ENCODE measurements at regions not wholly inside any gene's neighbourhood (a gene's known extent, or its start where the extent isn't known, plus 50 kb on each side); places are given as distances from the start of the nearest gene placed in this dataset.

DNA sequence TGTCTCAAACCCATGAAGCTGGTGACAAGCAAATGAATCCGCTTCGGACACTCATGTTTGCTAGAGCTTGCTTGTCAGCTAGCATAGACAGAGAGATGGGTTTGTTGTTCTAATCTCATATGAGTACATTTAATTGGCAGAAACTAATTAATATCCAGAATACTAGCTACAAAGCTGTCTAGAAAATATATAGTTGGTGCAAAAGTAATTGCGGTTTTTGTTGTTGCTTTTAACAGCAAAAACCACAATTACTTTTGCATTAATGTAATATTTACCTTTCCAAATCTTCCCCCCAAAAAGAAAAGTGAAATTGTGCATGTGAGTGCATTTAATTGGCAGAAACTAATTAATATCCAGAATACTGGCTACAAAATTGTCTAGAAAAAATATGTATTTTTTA lies 1115.2 kb downstream of the TDRD15 start:
- no peak for DNase-seq (ENCODE audit: low read depth)

DNA sequence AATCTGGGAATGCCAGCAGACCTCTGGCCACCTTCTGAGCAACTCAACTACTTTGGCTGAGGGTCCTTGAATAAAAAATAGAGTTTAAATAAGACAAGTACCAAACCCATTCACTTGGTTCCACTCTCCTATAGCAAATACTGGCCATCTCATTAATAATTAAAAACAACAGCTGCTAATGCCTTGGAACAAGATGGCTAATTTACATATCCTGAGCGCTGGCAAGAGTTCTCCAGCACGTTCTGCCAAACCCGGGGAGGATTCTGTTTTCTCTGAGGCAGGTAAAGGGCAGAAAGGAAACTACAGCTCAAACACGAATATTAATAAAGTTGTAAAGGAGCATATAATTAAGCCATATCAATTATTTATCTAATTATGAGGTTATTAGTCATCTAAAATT lies 1123.7 kb downstream of the TDRD15 start:
- no peak for DNase-seq (ENCODE audit: low read depth)

DNA sequence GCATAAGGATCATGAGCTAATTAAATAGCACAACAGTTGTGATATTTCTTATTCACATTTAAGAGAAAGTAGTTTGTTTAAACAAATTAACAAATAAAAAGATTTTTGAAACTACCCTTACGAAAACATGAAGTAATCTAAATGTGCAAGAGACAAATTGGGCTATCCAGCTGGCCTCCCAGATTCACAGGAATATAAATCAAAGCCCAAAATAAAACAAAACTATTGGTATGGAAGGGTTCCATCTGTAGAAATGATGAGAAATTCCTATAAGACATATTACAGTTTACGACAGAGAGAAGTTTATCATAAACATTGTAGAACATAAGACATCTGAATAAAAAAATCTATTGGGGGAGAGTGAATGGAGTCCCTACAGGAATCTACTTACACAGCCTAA lies 1125.1 kb downstream of the TDRD15 start:
- no peak for DNase-seq (ENCODE audit: low read depth)

DNA sequence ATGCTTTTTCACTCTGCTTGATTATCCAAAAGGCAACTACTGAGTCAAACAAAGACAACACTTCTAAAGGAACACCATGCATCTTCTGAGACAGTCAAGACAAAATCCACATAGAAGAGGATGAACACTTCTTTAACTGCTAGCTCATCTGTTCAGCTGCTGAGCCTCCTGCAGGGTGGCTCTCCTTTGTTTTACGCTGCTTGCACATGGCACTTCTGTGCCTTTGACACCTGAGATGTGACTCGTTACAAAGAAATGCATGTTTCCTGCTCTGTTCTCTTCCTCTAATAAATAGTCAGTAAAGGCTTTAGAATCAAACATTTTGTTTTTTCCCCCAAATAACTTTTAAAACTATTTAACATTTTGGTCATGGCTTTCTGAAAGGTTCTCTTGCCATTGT lies 1129.4 kb downstream of the TDRD15 start:
- no peak for DNase-seq (ENCODE audit: low read depth)

DNA sequence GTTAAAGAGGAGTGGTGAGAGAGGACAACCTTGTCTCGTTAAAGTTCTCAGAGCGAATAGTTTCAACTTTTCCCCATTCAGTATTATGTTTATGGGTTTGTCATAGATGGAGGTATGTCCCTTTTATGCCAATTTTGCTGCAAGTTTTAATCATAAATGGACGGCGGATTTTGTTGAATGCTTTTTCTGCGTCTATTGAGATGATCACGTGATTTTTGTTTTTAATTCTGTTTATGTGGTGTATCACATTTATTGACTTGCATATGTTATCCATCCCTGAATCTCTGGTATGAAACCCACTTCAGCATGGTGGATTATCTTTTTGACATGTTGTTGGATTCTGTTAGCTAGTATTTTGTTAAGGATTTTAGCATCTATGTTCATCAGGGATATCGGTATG lies 1123.8 kb upstream of the KLHL29 start:
- DNase-seq (ENCODE audit: low read depth), result no peak

DNA sequence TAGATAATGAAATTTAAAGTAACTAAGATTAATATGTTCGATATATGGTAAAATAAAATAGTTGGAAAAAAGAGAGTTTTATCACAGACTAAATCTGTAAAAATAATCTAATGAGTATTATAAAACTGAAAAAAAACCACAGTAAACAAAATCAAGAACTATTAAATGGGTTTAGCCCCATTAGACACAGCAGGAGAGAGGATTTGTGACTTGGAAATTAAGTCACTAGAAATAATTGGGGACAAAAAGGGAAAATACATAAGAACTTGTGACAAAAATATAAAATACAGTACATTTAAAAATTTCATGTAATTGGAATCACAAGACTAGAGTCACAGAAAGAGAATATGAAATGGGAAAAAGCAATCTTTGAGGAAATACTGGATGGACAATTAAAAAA lies 1114.6 kb upstream of the KLHL29 start:
- DNase-seq (ENCODE audit: low read depth), result no peak

DNA sequence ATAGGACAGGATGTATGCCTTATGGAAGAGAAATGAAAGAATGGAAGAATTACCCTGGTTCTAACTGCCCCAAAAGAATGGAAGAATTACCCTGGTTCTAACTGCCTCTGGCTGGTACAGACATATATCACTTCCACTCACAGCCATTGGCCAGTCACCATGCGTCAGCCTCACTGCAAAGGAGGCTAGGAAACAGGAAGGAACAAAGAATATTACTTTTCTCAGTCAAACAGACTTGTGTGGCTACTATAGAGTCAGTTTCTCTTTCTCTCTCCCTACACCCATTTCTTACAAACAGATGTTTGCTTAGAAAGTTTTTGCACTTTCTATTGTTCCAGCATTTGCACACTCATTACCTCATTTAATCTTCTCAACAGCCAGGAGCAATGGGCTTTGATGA lies 1111.1 kb upstream of the KLHL29 start:
- no peak for DNase-seq (ENCODE audit: low read depth)

DNA sequence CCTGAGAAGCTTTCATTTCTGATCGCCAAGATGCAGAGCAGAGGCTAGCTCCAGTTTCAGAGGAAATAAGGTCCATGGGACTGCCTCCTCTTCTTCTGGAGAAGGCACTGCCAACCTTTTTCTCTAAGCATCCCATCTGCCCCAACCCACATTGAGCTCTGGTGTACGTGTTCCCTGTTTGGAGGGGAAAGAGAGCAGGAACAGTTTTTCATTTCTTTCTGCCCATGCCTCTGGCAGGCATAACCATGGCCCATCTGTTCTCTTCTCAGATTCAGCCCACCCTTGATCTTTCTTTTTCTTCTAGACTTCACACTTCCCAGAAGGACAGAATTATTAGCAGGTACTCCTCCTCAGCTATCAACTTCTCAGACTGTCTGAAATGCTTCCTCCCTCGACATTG lies 1110.3 kb upstream of the KLHL29 start:
- no peak for DNase-seq (ENCODE audit: low read depth)

DNA sequence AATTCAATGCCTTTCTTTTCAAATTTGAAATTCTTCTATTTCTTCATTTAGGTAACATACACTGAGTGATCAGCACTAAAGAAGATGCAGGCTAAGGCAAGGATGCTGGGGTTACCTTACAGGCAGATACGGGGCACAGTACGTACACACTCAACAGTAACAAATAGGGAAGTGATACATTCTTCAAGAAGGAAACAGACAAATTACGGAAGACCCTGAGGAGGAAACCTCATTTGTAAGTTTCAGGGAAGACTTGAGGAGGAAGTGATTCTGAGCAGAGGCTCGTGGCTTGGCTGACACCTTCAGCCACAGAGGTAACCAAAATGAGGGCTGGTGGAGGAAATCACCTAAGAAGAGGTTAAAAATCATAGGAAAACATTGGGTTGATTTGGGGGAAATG lies 1108.3 kb upstream of the KLHL29 start:
- DNase-seq (ENCODE audit: low read depth), result no peak

DNA sequence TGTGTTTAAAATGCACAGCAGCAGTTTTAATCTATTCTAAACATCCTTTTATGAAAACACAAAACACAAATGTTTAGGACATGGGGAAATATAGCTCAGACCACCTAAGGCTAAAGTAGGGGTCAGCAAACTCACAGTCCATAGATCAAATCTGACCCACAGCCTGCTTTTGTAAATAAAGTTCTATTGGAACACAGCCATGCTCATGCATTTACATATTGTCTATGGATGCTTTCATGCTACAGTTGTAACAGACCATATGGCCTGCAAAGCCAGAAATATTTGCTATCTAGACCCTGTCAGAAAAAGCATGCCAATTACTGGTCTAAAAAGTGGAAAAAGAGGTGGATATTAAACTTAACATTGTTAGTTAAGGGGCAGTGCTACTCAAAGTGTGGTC lies 1105.4 kb upstream of the KLHL29 start:
- DNase-seq (ENCODE audit: low read depth), result no peak

DNA sequence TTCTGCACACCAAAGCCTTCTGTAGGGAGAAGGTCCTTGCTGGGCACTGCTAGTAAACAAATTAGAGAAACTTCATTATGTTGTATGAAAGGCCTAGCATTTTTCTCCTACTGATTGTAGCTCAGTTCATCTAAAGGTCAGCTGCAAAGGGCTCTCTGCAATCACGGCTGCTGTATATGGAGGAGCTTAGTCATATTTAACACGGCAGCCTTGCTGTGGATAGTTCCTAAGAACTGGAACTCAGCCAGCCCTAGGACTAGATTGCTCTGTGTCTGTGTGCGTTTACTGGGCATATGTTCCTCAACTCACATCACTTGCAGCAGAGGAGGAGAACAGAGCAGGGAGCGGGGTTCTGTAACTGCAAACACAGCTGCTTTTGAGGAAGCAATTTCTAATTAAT lies 1103.9 kb upstream of the KLHL29 start:
- DNase-seq (ENCODE audit: low read depth), result no peak

DNA sequence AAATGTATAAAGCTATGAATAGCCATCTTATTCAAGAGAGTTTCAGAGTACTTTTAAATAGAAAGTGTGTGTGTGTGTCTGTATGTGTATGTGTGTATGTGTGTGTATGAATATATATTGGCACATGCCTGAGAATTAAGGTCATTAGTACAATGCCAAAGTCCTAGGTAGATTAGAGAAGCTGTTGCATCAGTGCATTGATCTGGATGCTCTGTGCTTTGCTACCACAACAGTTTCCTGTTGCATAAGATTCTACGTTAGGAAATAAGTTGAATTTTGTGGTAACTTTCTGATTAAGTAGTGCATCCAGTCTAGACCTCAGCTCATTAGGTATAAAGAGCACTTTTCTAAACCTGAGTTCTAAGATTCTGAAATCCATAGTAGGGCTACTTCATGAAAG lies 1102.8 kb upstream of the KLHL29 start:
- no peak for DNase-seq (ENCODE audit: low read depth)

DNA sequence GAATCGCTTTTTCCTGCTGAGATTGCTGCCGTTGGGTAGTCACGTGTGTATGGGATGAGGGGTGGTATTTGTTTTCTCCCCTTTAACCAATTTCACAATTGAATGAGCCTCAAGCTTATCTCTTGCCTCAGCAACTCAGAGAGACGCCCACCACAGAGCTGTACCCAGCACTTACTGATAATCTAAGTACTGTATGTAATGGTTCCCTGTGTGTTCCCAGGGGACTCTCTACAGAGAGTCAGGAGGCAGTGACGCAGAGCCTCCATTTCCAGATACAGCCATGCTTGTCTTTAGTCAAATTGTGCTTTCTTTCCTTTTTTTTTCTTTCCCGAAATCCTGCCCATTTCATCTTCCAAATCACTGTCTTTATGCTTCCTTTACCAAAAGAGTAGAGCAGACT lies 1102.1 kb upstream of the KLHL29 start:
- DNase-seq (ENCODE audit: low read depth), result no peak

DNA sequence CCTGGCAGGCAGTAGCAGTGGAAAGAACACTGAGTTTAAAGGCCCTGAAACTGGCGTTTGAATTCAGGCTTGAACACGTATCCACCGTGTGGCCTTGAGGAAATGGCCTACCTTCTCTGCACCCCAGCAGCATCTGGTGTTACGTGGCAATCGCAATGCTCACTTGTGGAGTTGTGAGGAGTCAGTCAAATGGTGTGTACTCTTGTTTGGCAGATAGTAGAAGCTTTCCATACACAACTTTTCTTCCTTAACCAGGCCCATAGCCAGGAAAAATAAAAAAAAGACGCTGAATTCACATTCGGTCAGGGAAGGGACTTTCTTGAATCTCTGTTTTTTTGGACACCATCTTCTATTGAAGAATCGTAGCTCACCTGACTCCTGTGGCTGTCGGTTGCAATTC lies 1101.5 kb upstream of the KLHL29 start:
- no peak for DNase-seq (ENCODE audit: low read depth)

DNA sequence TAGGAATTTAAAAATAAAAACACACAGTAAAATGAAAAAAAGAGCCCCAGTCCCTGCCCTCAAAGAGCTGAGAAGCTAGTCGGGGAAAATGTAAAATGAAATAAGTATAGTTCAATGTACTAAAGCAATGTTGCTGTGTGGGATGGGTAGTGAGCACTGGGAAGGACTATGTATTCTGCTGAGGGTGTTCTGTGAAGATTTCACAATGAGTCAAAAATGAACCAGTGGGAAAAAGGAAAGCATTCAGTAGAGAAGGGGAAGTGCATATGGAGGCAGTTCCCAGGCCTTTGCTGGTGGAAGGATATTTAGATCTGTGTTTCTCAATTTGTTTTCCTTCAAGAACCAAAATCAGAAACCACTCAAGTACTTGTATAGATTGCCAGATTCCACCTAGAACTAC lies 1094.7 kb upstream of the KLHL29 start:
- no peak for DNase-seq (ENCODE audit: low read depth)

DNA sequence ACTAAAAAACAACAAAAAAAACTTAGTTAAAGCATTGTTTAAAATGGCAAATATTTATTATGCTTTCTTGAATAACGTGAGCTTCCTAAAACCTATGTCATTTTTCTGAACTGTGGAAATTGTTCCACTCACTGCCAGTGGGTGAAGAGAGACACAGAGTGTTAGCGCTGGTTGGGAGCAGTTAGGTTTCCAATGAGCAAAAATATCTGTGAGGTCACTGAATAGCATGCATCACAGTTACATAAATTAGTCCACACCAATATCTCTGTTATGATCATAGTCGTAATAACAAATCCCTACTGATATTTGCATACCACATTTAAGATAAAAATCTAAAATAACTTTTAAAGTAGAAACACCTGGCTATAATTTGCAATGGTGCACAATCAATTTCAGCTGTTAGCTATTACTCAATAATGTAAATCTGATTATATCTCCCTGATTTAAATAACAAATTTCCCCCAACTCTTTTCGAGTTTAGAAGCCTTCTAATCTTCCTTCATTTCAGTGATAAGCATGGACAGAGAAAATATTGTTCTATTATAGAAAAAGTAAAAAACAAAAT lies 1094.0 kb upstream of the KLHL29 start:
- no peak for DNase-seq (ENCODE audit: low read depth)

DNA sequence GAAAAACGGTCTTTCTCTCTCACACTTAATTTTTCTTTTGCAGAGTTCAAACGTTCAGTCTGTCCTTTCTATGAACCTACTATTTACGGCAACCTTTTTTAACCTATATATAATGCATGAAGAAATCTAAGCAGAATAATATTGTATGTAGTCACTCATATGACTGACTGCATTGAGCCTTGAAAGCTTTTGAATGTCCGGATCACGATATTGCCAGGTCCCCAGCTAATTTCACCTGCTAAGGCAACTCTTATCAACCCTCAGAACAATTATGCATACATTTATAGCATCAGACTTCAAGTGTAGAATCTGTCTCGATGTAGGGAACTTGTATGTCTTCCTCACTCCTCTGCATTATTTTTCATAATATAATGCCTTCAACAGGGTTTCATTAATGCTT lies 1083.8 kb upstream of the KLHL29 start:
- no peak for DNase-seq (ENCODE audit: low read depth)

DNA sequence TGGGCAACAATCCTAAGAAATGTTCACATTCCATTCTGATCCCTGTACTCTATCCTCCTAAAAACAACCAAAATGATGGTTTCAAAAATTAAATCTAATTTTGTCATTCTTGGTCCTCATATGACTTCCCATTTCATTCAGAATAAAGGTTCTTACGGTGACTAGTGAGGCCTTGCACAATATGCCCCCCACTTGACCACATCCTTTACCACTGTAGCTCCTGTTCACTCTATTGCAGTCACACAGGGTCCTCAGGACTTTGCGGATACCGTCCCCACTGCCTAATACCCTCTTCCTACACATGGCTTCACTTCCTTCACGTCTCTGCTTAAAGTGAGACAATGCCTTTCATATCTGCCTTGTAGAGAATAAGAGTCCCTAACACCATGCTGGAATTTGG lies 1058.7 kb upstream of the KLHL29 start:
- DNase-seq (ENCODE audit: low read depth), result no peak

DNA sequence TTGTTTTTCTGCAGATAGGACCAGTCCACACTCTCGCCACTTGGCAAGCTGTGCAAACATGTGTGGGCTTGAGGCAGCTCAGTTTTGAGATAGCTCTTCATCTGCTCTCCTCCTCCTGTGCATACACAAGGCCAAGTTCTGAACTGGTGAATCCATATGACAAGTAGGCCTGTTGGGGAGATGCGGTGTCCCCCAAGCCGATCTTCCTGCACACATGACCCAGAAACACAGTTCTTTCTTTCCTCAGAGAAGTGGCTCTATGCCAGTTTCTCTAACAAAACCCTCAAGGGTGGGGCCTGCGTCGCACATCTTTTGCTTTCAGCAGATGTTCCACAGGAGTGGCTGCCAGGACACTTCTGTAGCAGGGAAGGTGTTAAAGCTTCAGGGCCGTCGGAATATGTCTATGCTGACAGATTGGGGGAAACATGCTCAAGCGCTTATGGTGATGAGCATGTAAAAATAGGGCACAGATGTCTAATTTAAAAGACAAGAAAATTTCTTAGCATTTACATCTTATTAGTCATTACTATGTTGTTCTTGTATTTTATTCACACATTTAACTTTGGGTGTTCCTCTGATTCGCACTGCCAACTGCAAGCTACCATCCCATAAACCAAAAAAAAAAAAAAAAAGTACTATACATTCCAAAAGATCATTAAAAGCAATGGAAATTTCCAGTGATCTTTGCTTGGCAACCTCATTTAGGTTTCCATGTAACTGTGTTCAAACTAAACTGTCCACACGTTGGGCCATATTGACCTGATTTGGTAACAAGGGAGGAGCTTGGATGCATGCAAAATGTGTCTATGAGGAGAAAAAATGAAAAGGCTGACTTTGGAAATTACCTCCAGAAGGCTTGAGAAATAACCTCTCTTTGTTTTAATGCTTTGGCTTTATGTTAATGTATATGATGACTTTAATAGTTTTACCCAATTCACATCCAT lies 1055.5 kb upstream of the KLHL29 start:
- DNase-seq (ENCODE audit: low read depth), result no peak

DNA sequence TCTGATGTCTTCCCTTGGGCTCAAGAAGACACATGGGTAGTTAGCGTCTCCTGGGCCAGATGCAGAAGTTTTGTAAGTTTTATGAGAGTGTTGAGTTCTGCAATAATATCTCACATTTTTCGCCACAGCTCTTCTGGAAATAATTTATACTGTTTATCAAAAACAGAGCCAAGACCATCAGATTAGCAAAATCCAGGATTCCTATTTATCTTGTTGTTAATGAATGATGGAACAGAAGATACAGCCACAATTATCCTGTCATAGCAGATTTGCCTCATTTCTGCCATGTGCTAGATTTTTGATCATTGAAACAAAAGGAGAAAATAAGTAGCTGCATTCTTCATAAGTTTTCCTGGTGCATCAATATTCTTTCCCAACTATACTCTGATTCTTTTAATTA lies 1048.6 kb upstream of the KLHL29 start:
- DNase-seq (ENCODE audit: low read depth), result no peak

DNA sequence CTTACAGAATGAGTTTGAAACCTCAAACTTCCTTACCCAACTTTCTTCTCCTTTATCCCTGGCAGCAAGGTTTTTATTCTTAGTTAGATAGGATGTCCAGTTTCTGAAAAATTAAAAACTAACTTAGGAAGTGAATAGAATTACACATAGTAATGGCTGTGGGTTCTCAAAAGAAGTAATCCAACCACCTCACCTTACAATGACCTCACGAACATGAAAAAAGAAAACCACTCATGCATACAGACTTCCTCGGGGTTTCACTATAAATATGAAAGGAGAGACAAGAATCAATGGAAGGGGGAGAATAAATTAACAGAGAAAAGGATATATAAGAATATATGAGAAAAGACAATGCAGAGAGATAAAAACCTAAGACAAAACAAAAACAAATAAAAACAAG lies 1044.3 kb upstream of the KLHL29 start:
- DNase-seq (ENCODE audit: low read depth), result no peak

DNA sequence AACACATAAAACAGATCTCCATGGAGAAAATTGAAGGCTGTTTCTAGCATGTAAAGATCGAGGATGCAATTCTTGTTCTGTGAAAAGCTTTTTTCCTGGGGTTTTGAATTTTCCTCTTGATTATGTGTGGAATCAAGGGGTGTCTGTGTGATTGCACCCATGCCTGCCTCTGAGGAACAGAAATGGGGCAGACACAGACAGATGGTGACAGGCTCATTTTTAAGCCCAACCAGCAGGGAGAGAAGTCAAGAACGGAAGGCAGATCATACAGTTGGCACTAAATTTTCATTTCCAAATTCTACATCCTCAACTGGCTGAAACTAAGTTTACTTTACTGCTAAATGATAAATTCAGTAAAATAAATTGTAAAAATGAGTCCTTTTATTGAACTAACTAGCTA lies 1037.7 kb upstream of the KLHL29 start:
- no peak for DNase-seq (ENCODE audit: low read depth)

DNA sequence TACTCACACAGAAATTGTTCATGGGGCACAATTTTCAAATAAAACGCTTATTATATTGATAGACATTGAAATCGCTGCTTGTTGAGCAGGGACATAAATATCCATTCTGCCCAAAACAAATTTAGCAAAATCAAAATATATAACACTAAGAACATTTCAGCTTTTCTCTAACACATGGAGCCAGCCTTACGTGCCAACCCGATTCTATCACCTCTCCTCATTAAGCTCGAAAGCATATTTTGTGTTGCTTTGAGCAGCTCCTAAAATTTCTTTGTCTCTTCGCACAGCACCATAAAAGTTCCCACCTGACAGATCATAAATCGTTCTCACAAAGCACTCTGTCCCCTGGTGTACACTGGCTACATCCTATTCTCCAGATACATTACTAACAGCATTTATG lies 1034.4 kb upstream of the KLHL29 start:
- DNase-seq (ENCODE audit: low read depth), result no peak
